Effector memory CD8-positive, alpha-beta T cell (primary cell): ENCODE measurements at regions not wholly inside any gene's neighbourhood (a gene's known extent, or its start where the extent isn't known, plus 50 kb on each side); places are given as distances from the start of the nearest gene placed in this dataset.

ENCODE experiments used
- ATAC-seq: fragments of 150-1000 bp; cut with Tn5 transposase; replicated peaks from 2 replicates; pipeline ENCODE4 v1.10.0; 2021; ENCODE audit warnings: mild to moderate bottlenecking, moderate library complexity
- DNase-seq, 3 experiments: peaks; one replicate each; pipeline ENCODE4 v3.0.0; 2021
- H3K27ac Mint-ChIP-seq, 2 donors: one replicate each; pipeline ENCODE4 v1.8.0; 2022; ENCODE audit warnings: mild to moderate bottlenecking in 2 of 2, mixed read lengths in 2 of 2, moderate library complexity in 2 of 2
- H3K27me3 Mint-ChIP-seq, 2 donors: one replicate each; pipeline ENCODE4 v1.8.0; 2022; ENCODE audit warnings: mixed read lengths in 2 of 2
- H3K36me3 Mint-ChIP-seq: one replicate; pipeline ENCODE4 v1.8.0; 2022; ENCODE audit warnings: mild to moderate bottlenecking, moderate library complexity, mixed read lengths; ENCODE audit not compliant: insufficient read depth
- H3K4me1 Mint-ChIP-seq, 2 donors: one replicate each; pipeline ENCODE4 v1.8.0; 2022; ENCODE audit warnings: low read depth in 2 of 2, mixed read lengths in 2 of 2
- H3K4me3 Mint-ChIP-seq, 2 donors: one replicate each; pipeline ENCODE4 v1.8.0; 2022; ENCODE audit warnings: mild to moderate bottlenecking in 2 of 2, mixed read lengths in 2 of 2, moderate library complexity in 2 of 2
- H3K9me3 Mint-ChIP-seq, 2 donors: one replicate each; pipeline ENCODE4 v1.8.0; 2022; ENCODE audit warnings: mixed read lengths in 2 of 2

DNA sequence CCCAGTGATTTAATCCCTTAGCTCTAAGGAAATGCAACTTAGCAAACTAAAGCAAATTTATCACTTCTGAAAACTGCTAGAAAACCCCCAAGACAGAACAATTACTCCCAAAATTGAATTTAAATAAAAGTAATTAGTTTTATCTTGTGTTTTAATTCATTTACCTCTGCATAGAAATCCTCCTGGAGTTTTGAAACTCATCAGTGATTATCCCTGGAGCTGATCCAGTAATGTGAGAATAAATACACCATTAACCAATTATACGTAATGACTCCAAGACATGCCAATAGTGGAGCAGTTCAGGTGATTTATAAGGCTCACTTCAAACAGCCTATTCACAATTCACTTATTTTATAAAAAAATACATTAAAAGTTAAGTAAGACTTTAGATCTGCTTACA lies 855.3 kb upstream of the FLRT2 start:
- Mint-ChIP-seq H3K27me3 (no peaks in the 10 kb centered on the region), H3K4me1 (no peaks in the 10 kb centered on the region), H3K9me3 (peaks cover 0 to 1% of the 10 kb centered on the region in 2 donors), H3K4me3 (no peak overlapping the region), H3K36me3 (no peaks in the 10 kb centered on the region), H3K27ac (no peak overlapping the region)
- no peak for DNase-seq
- ATAC-seq = no peak

DNA sequence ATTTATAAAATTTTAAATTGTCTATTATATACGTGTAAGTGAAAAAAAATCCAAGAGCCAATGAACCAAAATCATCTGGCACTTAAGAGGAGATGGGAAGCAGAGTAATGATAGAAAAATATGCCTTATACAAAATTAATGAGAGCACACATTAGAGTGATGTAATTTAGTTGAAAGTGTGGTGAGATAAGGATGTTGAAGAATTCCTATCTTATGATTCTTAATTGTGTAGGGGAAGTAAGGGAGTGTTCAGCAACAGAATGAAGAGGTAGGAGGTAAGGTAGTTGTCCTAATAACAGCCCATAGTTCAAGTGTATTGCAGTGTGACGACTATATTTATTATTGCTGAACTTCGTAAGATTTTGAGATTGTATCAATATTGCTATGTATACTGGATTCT lies 843.4 kb upstream of the FLRT2 start:
- Mint-ChIP-seq H3K4me3 (no peak overlapping the region), H3K9me3 (peaks cover 7% of the 10 kb centered on the region in 2 donors), H3K27ac (no peak overlapping the region), H3K36me3 (no peaks in the 10 kb centered on the region), H3K27me3 (no peaks in the 10 kb centered on the region), H3K4me1 (no peaks in the 10 kb centered on the region)
- ATAC-seq = no peak
- no peak for DNase-seq

- no peaks in the 10 kb centered on the region for H3K36me3 Mint-ChIP-seq
- no peak for DNase-seq
- peaks cover 0 to 7% of the 10 kb centered on the region in 2 donors for H3K9me3 Mint-ChIP-seq
- no peak overlapping the region for H3K4me3 Mint-ChIP-seq
- H3K27ac Mint-ChIP-seq = no peak overlapping the region
- no peaks in the 10 kb centered on the region for H3K27me3 Mint-ChIP-seq
- no peaks in the 10 kb centered on the region for H3K4me1 Mint-ChIP-seq
- no peak for ATAC-seq
Observed at GRCh38 chr14:84688297-84689025, 841.5 kb upstream of the FLRT2 start.

GRCh38 chr14:84694161-84694560 lies 835.8 kb upstream of the FLRT2 start:
- ATAC-seq (no peak), DNase-seq (no peak)
- Mint-ChIP-seq H3K27me3 (no peaks in the 10 kb centered on the region), H3K4me3 (no peak overlapping the region), H3K9me3 (peaks cover 4 to 9% of the 10 kb centered on the region in 2 donors), H3K27ac (no peak overlapping the region), H3K4me1 (no peaks in the 10 kb centered on the region), H3K36me3 (no peaks in the 10 kb centered on the region)

GRCh38 chr14:84704601-84705000 lies 825.3 kb upstream of the FLRT2 start:
- no peaks in the 10 kb centered on the region for H3K36me3 Mint-ChIP-seq
- ATAC-seq (no peak), DNase-seq (no peak)
- peaks cover 10 to 13% of the 10 kb centered on the region in 2 donors for H3K9me3 Mint-ChIP-seq
- no peaks in the 10 kb centered on the region for H3K27me3 Mint-ChIP-seq
- H3K4me3 Mint-ChIP-seq = no peak overlapping the region
- no peaks in the 10 kb centered on the region for H3K4me1 Mint-ChIP-seq
- H3K27ac Mint-ChIP-seq = no peak overlapping the region

DNA sequence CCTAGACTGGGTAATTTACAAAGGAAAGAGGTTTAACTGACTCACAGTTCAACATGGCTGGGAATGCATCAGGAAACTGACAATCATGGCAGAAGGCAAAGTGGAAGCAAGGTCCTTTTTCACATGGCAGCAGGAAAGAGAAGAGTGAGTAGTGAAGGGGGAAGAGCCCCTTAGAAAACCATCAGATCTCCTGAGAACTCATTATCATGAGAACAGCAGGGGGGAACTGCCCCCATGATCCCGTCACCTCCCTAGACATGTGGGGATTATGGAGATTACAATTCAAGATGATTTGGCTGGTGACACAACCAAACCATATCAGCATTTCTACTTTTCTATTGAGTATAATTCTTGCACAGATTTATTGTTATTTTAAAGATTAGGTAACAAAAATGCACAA lies 822.1 kb upstream of the FLRT2 start:
- Mint-ChIP-seq H3K36me3 (no peaks in the 10 kb centered on the region), H3K4me3 (no peak overlapping the region), H3K9me3 (peaks cover 18 to 23% of the 10 kb centered on the region in 2 donors), H3K27ac (no peak overlapping the region), H3K4me1 (no peaks in the 10 kb centered on the region), H3K27me3 (no peaks in the 10 kb centered on the region)
- DNase-seq (no peak), ATAC-seq (no peak)

- H3K27me3 Mint-ChIP-seq = no peaks in the 10 kb centered on the region
- DNase-seq (no peak), ATAC-seq (no peak)
Observed at GRCh38 chr14:84708865-84709264, 821.1 kb upstream of the FLRT2 start.

GRCh38 chr14:84726471-84726870 lies 803.5 kb upstream of the FLRT2 start:
- Mint-ChIP-seq H3K9me3 (peaks cover 0 to 1% of the 10 kb centered on the region in 2 donors), H3K27me3 (no peaks in the 10 kb centered on the region), H3K36me3 (no peaks in the 10 kb centered on the region), H3K4me1 (no peaks in the 10 kb centered on the region), H3K4me3 (no peak overlapping the region), H3K27ac (no peak overlapping the region)
- DNase-seq (no peak), ATAC-seq (no peak)

More at GRCh38 chr14:84708865-84709264, 821.1 kb upstream of the FLRT2 start:
- Mint-ChIP-seq H3K4me1 (no peaks in the 10 kb centered on the region), H3K36me3 (no peaks in the 10 kb centered on the region), H3K27ac (no peak overlapping the region), H3K4me3 (no peak overlapping the region), H3K9me3 (peaks cover 18 to 23% of the 10 kb centered on the region in 2 donors)

DNA sequence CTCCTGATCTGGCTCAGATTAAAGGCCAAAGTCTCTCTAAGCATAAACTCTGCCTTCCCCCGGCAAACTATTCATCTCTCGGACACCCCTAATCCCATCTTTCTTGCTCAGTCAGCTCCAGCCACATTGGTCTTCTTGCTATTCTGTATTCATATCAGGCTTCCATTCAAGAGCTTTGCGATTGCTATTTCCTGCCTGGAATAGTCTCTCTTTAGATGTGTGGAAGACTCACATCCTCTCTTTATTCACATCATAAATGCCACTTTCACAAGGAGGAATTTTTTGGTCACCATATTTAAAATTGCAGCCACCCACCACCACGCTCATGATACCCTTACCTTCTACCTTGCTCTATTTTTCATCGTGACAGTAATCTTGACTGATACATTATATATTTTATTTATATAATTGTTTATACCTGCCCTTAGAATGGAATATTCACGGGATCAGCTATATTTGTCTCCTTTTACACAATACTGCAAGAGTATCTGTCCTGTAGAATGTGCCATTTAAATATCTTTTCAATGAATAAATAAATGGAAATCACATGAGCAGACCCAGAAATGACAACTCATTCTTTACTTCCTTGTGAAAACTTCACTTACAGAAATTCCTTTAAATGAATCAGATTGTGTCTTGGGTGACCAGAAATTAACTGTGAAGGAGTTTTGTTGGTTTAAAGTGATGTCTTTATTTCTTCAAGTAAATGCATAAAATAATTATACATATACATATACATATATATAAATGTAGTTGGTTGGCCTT lies 780.6 kb upstream of the FLRT2 start:
- Mint-ChIP-seq H3K27me3 (no peaks in the 10 kb centered on the region), H3K36me3 (no peaks in the 10 kb centered on the region)

DNA sequence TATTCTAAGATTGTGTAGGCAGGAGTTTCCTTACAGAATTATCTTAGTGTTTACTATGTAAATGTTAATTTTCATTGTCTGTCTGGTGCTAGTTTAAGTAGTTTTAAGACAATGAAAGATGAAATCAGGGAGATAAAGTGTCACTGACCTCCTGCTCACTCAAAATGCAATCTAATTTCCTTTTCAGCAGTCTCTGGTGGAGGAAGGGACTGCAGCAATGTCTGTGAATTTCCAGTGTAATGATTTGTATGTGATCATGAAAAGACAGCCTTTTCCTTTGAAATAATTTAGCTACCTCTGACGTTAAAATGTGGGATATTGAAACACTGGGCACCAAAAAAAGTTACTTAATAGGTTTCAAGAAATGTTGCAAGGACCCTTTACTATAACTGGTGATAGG lies 779.7 kb upstream of the FLRT2 start:
- ATAC-seq (no peak), DNase-seq (no peak)
- no peak overlapping the region for H3K27ac Mint-ChIP-seq
- no peaks in the 10 kb centered on the region for H3K4me1 Mint-ChIP-seq
- H3K4me3 Mint-ChIP-seq = no peak overlapping the region
- peaks cover 12 to 35% of the 10 kb centered on the region in 2 donors for H3K9me3 Mint-ChIP-seq
- H3K36me3 Mint-ChIP-seq = no peaks in the 10 kb centered on the region
- H3K27me3 Mint-ChIP-seq = no peaks in the 10 kb centered on the region

More for the DNA sequence above, 780.6 kb upstream of the FLRT2 start:
- Mint-ChIP-seq H3K27ac (no peak overlapping the region), H3K4me1 (no peaks in the 10 kb centered on the region), H3K4me3 (no peak overlapping the region), H3K9me3 (peaks cover 16 to 31% of the 10 kb centered on the region in 2 donors)
- DNase-seq = no peak
- ATAC-seq = no peak

DNA sequence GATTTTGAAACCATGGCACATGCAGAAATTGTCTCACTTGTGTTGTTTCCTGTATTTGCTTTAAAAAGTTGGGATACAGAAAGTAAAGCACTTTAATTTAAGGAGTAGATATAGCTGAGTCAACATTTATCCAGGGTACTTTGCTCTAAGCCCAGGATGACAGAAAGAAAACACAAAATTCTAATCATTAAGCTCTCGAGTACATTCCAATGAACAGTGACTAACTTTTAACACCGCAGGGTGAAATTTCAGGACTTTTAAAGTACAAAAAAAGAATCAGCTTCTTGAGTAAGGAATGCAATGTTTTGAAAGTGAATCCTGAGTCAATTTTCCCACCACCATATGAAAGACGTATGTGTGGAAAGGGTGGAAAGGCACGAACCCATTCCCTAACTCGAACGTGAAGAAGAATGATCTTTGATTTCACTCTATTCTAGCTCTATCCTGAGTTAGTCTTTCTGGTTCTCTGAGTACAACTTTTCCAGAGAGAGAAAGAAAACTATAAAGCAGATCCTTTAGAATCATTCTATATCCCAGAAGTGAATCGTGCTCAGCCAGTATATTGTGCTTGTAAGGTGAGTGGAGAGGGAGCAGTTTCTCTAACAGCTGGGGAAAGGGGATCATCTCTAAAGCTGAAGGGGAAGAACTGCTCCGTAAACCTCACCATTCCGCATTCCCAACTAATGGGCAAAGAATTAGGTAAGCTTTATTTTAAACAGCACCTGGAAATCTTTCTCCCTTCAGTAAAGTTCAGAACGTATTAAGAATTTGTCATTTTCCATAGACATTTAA lies 779.0 kb upstream of the FLRT2 start:
- Mint-ChIP-seq H3K27me3 (no peaks in the 10 kb centered on the region), H3K9me3 (peaks cover 14 to 41% of the 10 kb centered on the region in 2 donors), H3K27ac (no peak overlapping the region), H3K4me3 (no peak overlapping the region), H3K4me1 (no peaks in the 10 kb centered on the region), H3K36me3 (no peaks in the 10 kb centered on the region)
- DNase-seq (no peak), ATAC-seq (no peak)

DNA sequence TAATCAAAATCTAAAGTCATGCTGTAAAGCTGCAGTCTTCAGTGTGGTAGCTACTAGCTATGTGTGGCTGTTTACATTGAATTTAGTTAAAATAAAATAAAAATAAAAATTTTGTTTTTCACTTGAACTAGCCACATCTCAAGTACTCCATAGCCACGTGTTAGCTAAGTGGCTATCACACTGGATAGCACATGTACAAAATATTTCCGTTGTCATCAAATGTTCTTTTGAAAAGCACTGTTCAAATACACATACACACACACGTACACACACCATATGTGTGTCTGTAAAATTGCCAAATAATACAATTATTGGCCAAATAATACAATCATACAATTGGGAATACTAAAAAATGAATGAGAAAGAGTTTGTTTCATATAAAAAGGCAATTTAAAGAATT lies 778.2 kb upstream of the FLRT2 start:
- H3K27me3 Mint-ChIP-seq = no peaks in the 10 kb centered on the region
- ATAC-seq (no peak), DNase-seq (no peak)
- H3K4me3 Mint-ChIP-seq = no peak overlapping the region
- peaks cover 12 to 42% of the 10 kb centered on the region in 2 donors for H3K9me3 Mint-ChIP-seq
- H3K27ac Mint-ChIP-seq = no peak overlapping the region
- no peaks in the 10 kb centered on the region for H3K4me1 Mint-ChIP-seq
- no peaks in the 10 kb centered on the region for H3K36me3 Mint-ChIP-seq

DNA sequence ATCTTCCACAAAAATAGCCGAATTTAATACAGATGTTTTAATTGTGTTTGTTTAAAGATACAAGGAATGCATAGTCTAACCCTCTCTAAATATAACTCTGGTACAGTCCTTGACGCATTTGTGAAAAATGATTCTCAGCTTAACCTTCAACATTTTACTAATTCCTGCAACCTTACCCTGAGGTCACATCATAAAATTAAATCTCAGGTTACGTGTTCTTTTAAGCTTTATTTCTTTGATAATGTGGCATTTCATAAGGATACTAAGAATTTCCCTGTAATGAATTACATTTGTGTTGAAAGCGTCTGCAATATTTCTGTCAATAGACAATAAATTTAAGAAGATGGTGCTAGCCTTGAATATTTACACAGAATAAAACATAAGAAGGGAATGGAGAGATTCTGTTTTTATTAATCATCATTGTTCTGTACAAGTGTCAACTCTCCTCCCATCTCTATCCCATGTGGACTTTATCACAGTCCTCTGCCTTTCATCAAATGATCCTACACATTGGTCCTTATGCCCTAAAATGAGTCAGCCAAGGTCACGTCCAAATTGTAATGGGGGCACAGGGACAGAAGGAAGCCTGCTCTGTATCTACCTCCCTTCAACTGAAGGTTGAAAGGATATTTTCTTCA lies 769.3 kb upstream of the FLRT2 start:
- H3K27me3 Mint-ChIP-seq = no peaks in the 10 kb centered on the region
- ATAC-seq = no peak
- H3K36me3 Mint-ChIP-seq = no peaks in the 10 kb centered on the region
- no peak overlapping the region for H3K27ac Mint-ChIP-seq
- no peaks in the 10 kb centered on the region for H3K4me1 Mint-ChIP-seq
- DNase-seq = no peak
- H3K4me3 Mint-ChIP-seq = no peak overlapping the region
- H3K9me3 Mint-ChIP-seq = peaks cover 14% of the 10 kb centered on the region in 2 donors
